ENCODE measurements at regions not wholly inside any gene's neighbourhood (a gene's known extent, or its start where the extent isn't known, plus 50 kb on each side); places are given as distances from the start of the nearest gene placed in this dataset.

GRCh38 chr20:20851385-20851784 lies 138.9 kb upstream of the RALGAPA2 start:
- Histone ChIP-seq H3K9me2 (ENCODE audit: insufficient read depth, low read length) (no peaks in the 10 kb centered on the region), H3K36me3 (ENCODE audit: insufficient read depth, low read length) (no peaks in the 10 kb centered on the region), H3K9me3 (ENCODE audit: low read length) (no peaks in the 10 kb centered on the region), H3K9ac (ENCODE audit: low read length) (no peak overlapping the region), H3K27me3 (ENCODE audit: insufficient read depth, low read depth, low read length) (no peaks in the 10 kb centered on the region), H3K4me3 (ENCODE audit: low read length) (no peak overlapping the region), H3K79me2 (replicated peaks; ENCODE audit: insufficient read depth, low read length) (no peaks in the 10 kb centered on the region), H3F3A (ENCODE audit: insufficient read depth, low read length, poor library complexity, severe bottlenecking) (no peaks in the 10 kb centered on the region), H2AFZ (ENCODE audit: low read depth, low read length) (no peak overlapping the region), H4K20me1 (ENCODE audit: insufficient read depth) (no peaks in the 10 kb centered on the region), H3K4me2 (ENCODE audit: low read length) (no peak overlapping the region), H3K27ac (ENCODE audit: low read length) (no peak overlapping the region)
- no peak for TF ChIP-seq RAD21 (conservative IDR thresholded peaks at IDR 0.05)
- TF ChIP-seq REST (IDR thresholded peaks at IDR 0.05; ENCODE audit: borderline replicate concordance), result no peak
- no peak for TF ChIP-seq TAF1 (IDR thresholded peaks at IDR 0.05; ENCODE audit: low read depth)
- TF ChIP-seq CTCF (IDR thresholded peaks at IDR 0.05; ENCODE audit: poor library complexity, severe bottlenecking), result no peak
- no peak for TF ChIP-seq EZH2 (IDR thresholded peaks at IDR 0.05; ENCODE audit: borderline replicate concordance, insufficient read depth, low read length, poor library complexity, severe bottlenecking)
- TF ChIP-seq MXI1 (conservative IDR thresholded peaks at IDR 0.05; ENCODE audit: poor library complexity, severe bottlenecking), result no peak
- TF ChIP-seq POLR2AphosphoS5 (IDR thresholded peaks at IDR 0.05), result no peak
- TF ChIP-seq SMC3 (conservative IDR thresholded peaks at IDR 0.05; ENCODE audit: poor library complexity), result no peak
- TF ChIP-seq EP300 (conservative IDR thresholded peaks at IDR 0.05; ENCODE audit: poor library complexity, severe bottlenecking), result no peak

- Histone ChIP-seq H4K20me1 (ENCODE audit: insufficient read depth) (no peaks in the 10 kb centered on the region), H3K4me2 (ENCODE audit: low read length) (no peak overlapping the region), H3K9me3 (ENCODE audit: low read length) (no peaks in the 10 kb centered on the region), H3K9me2 (ENCODE audit: insufficient read depth, low read length) (no peaks in the 10 kb centered on the region), H2AFZ (ENCODE audit: low read depth, low read length) (no peak overlapping the region), H3K36me3 (ENCODE audit: insufficient read depth, low read length) (no peaks in the 10 kb centered on the region), H3K9ac (ENCODE audit: low read length) (no peak overlapping the region), H3F3A (ENCODE audit: insufficient read depth, low read length, poor library complexity, severe bottlenecking) (no peaks in the 10 kb centered on the region), H3K79me2 (replicated peaks; ENCODE audit: insufficient read depth, low read length) (no peaks in the 10 kb centered on the region), H3K4me3 (ENCODE audit: low read length) (no peak overlapping the region), H3K27ac (ENCODE audit: low read length) (no peak overlapping the region), H3K27me3 (ENCODE audit: insufficient read depth, low read depth, low read length) (no peaks in the 10 kb centered on the region)
- TF ChIP-seq MXI1 (conservative IDR thresholded peaks at IDR 0.05; ENCODE audit: poor library complexity, severe bottlenecking) (no peak), TAF1 (IDR thresholded peaks at IDR 0.05; ENCODE audit: low read depth) (no peak), CTCF (IDR thresholded peaks at IDR 0.05; ENCODE audit: poor library complexity, severe bottlenecking) (no peak), EP300 (conservative IDR thresholded peaks at IDR 0.05; ENCODE audit: poor library complexity, severe bottlenecking) (no peak), POLR2AphosphoS5 (IDR thresholded peaks at IDR 0.05) (no peak), REST (IDR thresholded peaks at IDR 0.05; ENCODE audit: borderline replicate concordance) (no peak)
These were observed 138.0 kb upstream of the RALGAPA2 start for GRCh38 chr20:20850407-20850806.
